SK-N-SH (cell line): ENCODE measurements at regions not wholly inside any gene's neighbourhood (a gene's known extent, or its start where the extent isn't known, plus 50 kb on each side); places are given as distances from the start of the nearest gene placed in this dataset.

Experiments used
- CTCF ChIP-seq: fragments of 200-600 bp; sonication (generic); IDR thresholded peaks from 2 replicates; pipeline ENCODE4 v1.6.1; 2017; ENCODE audit warnings: antibody characterized with exemption, mild to moderate bottlenecking, moderate library complexity
- EP300 ChIP-seq, 2 experiments: IDR thresholded peaks; 2 replicates each; pipeline versions ENCODE4 v1.4.0 to v1.6.1; 2012; ENCODE audit warnings: borderline replicate concordance in 1 of 2, low read depth in 1 of 2, low read length in 1 of 2
- EZH2phosphoT487 ChIP-seq: fragments of 200-600 bp; sonication (generic); IDR thresholded peaks from 2 replicates; pipeline ENCODE4 v1.6.1; 2017; ENCODE audit warnings: low read depth, mixed run types, mild to moderate bottlenecking, antibody characterized with exemption, moderate library complexity, borderline replicate concordance
- FOXM1 ChIP-seq: IDR thresholded peaks from 2 replicates; pipeline ENCODE4 v1.4.0; 2012; ENCODE audit warnings: low read depth, mild to moderate bottlenecking
- GABPA ChIP-seq: IDR thresholded peaks from 2 replicates; pipeline ENCODE4 v1.4.0; 2012; ENCODE audit warnings: low read depth, mild to moderate bottlenecking
- MEF2A ChIP-seq: IDR thresholded peaks from 2 replicates; pipeline ENCODE4 v1.4.0; 2012; ENCODE audit warnings: low read depth, borderline replicate concordance
- MXI1 ChIP-seq: IDR thresholded peaks from 2 replicates; pipeline ENCODE4 v1.6.1; 2012; ENCODE audit warnings: mild to moderate bottlenecking, low read depth, low read length, improper control_type of control experiment
- NFIC ChIP-seq: IDR thresholded peaks from 2 replicates; pipeline ENCODE4 v1.4.0; 2012; ENCODE audit warnings: borderline replicate concordance
- POLR2AphosphoS5 ChIP-seq: IDR thresholded peaks from 2 replicates; pipeline ENCODE4 v1.6.1; 2012; ENCODE audit warnings: low read depth, low read length
- SMC3 ChIP-seq: IDR thresholded peaks from 2 replicates; pipeline ENCODE4 v1.6.1; 2012; ENCODE audit warnings: low read depth, low read length, improper control_type of control experiment
- TAF1 ChIP-seq: IDR thresholded peaks from 2 replicates; pipeline ENCODE4 v1.6.1; 2012; ENCODE audit warnings: low read depth, mild to moderate bottlenecking, low read length, moderate library complexity, borderline replicate concordance
- YY1 ChIP-seq: IDR thresholded peaks from 2 replicates; pipeline ENCODE4 v1.4.0; 2012; ENCODE audit warnings: low read depth, mild to moderate bottlenecking

- TF ChIP-seq MEF2A (no peak), TAF1 (no peak), CTCF (no peak), NFIC (no peak), GABPA (no peak), SMC3 (no peak), MXI1 (no peak), EZH2phosphoT487 (no peak), FOXM1 (no peak), EP300 (IDR thresholded peaks at IDR 0.05; ENCODE audit: borderline replicate concordance in 1 of 2, low read depth in 1 of 2, low read length in 1 of 2) (peak in 1 of 2 experiments; percentile 14; a peak in 1 of 4 replicates), POLR2AphosphoS5 (no peak), YY1 (no peak)
Observed at GRCh38 chr18:60754413-60755009, 381.9 kb upstream of the MC4R start.
